SK-N-SH treated with all-trans-retinoic acid at 6 μM for 48 hours (cell line): ENCODE measurements at regions not wholly inside any gene's neighbourhood (a gene's known extent, or its start where the extent isn't known, plus 50 kb on each side); places are given as distances from the start of the nearest gene placed in this dataset.

Experiments used
- ATAC-seq: fragments of 200-7000 bp; cut with Tn5 transposase; 3 replicates; pipeline ENCODE4 v1.9.1; 2020; ENCODE audit warnings: mild to moderate bottlenecking, moderate library complexity
- ARNTL ChIP-seq: fragments of 450-650 bp; formaldehyde crosslinking; IDR thresholded peaks from 2 replicates; pipeline ENCODE4 v1.5.0; 2020; ENCODE audit warnings: low read depth, mild to moderate bottlenecking, moderate library complexity, borderline replicate concordance
- BACH2 ChIP-seq: fragments of 250-450 bp; sonication (Bioruptor Pico); IDR thresholded peaks from 2 replicates; pipeline ENCODE4 v1.9.0; 2021; ENCODE audit warnings: mild to moderate bottlenecking, borderline replicate concordance
- CSDC2 ChIP-seq: fragments of 250-450 bp; sonication (Bioruptor Pico); IDR thresholded peaks from 2 replicates; pipeline ENCODE4 v1.5.0; 2020; ENCODE audit warnings: mild to moderate bottlenecking, moderate library complexity
- ESRRG ChIP-seq: fragments of 250-450 bp; sonication (Bioruptor Pico); IDR thresholded peaks from 2 replicates; pipeline ENCODE4 v1.6.1; 2021; ENCODE audit warnings: mild to moderate bottlenecking
- GLIS3 ChIP-seq: fragments of 250-450 bp; sonication (Bioruptor Pico); IDR thresholded peaks from 2 replicates; pipeline ENCODE4 v1.5.0; 2020; ENCODE audit warnings: mild to moderate bottlenecking, moderate library complexity
- OSR1 ChIP-seq: fragments of 250-450 bp; sonication (Bioruptor Pico); IDR thresholded peaks from 2 replicates; pipeline ENCODE4 v1.8.0; 2022; ENCODE audit warnings: moderate library complexity, mild to moderate bottlenecking, inconsistent platforms
- PPARA ChIP-seq: fragments of 250-450 bp; sonication (Bioruptor Pico); IDR thresholded peaks from 2 replicates; pipeline ENCODE4 v1.5.0; 2020; ENCODE audit warnings: mild to moderate bottlenecking, borderline replicate concordance
- RARB ChIP-seq: fragments of 250-450 bp; sonication (Bioruptor Pico); IDR thresholded peaks from 2 replicates; pipeline ENCODE4 v1.8.0; 2021; ENCODE audit warnings: mild to moderate bottlenecking, moderate library complexity
- SNAI2 ChIP-seq: fragments of 250-450 bp; sonication (Bioruptor Pico); IDR thresholded peaks from 2 replicates; pipeline ENCODE4 v1.5.0; 2020; ENCODE audit warnings: mild to moderate bottlenecking, moderate library complexity
- TCF4 ChIP-seq: fragments of 250-450 bp; sonication (Bioruptor Pico); IDR thresholded peaks from 2 replicates; pipeline ENCODE4 v1.8.0; 2021; ENCODE audit warnings: mild to moderate bottlenecking, moderate library complexity, borderline replicate concordance
- TOX ChIP-seq: fragments of 250-450 bp; sonication (Bioruptor Pico); IDR thresholded peaks from 2 replicates; pipeline ENCODE4 v1.8.0; 2021; ENCODE audit warnings: mild to moderate bottlenecking, moderate library complexity, borderline replicate concordance
- ZC3H10 ChIP-seq: fragments of 250-450 bp; sonication (Bioruptor Pico); IDR thresholded peaks from 2 replicates; pipeline ENCODE4 v1.5.1; 2021; ENCODE audit warnings: mild to moderate bottlenecking, moderate library complexity
- ZFP3 ChIP-seq: fragments of 250-450 bp; sonication (Bioruptor Pico); IDR thresholded peaks from 2 replicates; pipeline ENCODE4 v1.5.0; 2020; ENCODE audit warnings: mild to moderate bottlenecking, moderate library complexity
- ZFP30 ChIP-seq: fragments of 450-650 bp; formaldehyde crosslinking; IDR thresholded peaks from 2 replicates; pipeline ENCODE4 v1.5.0; 2022; ENCODE audit warnings: mild to moderate bottlenecking, moderate library complexity
- ZNF565 ChIP-seq: fragments of 450-650 bp; formaldehyde crosslinking; conservative IDR thresholded peaks from 2 replicates; pipeline ENCODE4 v1.5.0; 2020; ENCODE audit warnings: low read depth, mild to moderate bottlenecking, moderate library complexity
- ZNF70 ChIP-seq: fragments of 450-650 bp; formaldehyde crosslinking; IDR thresholded peaks from 2 replicates; pipeline ENCODE4 v1.5.0; 2020; ENCODE audit warnings: mild to moderate bottlenecking, moderate library complexity
- ZNF8 ChIP-seq: fragments of 450-650 bp; formaldehyde crosslinking; IDR thresholded peaks from 2 replicates; pipeline ENCODE4 v1.5.0; 2020; ENCODE audit warnings: mild to moderate bottlenecking, moderate library complexity
- TF ChIP-seq, protein P1 (sequence below): fragments of 250-450 bp; sonication (Bioruptor Pico); IDR thresholded peaks from 2 replicates; pipeline ENCODE4 v1.5.1; 2021; ENCODE audit warnings: mild to moderate bottlenecking, moderate library complexity
- TF ChIP-seq, protein P2 (sequence below): fragments of 250-450 bp; sonication (Bioruptor Pico); IDR thresholded peaks from 2 replicates; pipeline ENCODE4 v1.5.0; 2020; ENCODE audit warnings: mild to moderate bottlenecking, moderate library complexity
- TF ChIP-seq, protein P3 (sequence below): fragments of 250-450 bp; sonication (Bioruptor Pico); IDR thresholded peaks from 2 replicates; pipeline ENCODE4 v1.5.1; 2020; ENCODE audit warnings: low read depth, mild to moderate bottlenecking, moderate library complexity
- TF ChIP-seq, protein P4 (sequence below): fragments of 250-450 bp; sonication (Bioruptor Pico); IDR thresholded peaks from 2 replicates; pipeline ENCODE4 v1.8.0; 2020; ENCODE audit warnings: mild to moderate bottlenecking, moderate library complexity, borderline replicate concordance
- TF ChIP-seq, protein P5 (sequence below): fragments of 250-450 bp; sonication (Bioruptor Pico); IDR thresholded peaks from 2 replicates; pipeline ENCODE4 v1.8.0; 2021; ENCODE audit warnings: low read depth, mild to moderate bottlenecking, moderate library complexity, borderline replicate concordance

DNA sequence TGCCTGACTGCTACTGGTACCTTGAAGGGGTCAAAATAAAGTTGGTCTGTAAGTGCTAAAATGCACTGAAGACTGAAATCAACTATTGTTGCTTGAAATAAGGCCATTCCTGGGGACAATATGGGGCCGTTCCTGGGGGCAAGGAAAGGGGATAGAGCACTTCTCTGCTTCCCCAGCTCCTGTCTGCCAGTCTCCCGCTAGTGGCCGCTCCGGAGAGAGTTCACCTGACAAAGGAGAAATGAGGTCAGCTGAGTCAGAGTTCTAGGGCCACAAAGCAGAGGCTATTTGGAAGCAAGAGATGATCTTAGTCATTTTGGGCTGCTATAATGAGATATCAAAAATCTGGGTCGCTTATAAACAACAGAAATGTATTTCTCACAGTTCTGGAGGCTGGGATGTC is 345.9 kb downstream of the TSN start:
- TF ChIP-seq, protein P1, sequence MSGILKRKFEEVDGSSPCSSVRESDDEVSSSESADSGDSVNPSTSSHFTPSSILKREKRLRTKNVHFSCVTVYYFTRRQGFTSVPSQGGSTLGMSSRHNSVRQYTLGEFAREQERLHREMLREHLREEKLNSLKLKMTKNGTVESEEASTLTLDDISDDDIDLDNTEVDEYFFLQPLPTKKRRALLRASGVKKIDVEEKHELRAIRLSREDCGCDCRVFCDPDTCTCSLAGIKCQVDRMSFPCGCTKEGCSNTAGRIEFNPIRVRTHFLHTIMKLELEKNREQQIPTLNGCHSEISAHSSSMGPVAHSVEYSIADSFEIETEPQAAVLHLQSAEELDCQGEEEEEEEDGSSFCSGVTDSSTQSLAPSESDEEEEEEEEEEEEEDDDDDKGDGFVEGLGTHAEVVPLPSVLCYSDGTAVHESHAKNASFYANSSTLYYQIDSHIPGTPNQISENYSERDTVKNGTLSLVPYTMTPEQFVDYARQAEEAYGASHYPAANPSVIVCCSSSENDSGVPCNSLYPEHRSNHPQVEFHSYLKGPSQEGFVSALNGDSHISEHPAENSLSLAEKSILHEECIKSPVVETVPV (CRISPR knock-in tag): no peak
- TF ChIP-seq OSR1 (no peak), RARB (CRISPR knock-in tag) (no peak), PPARA (CRISPR knock-in tag) (no peak), ZC3H10 (CRISPR knock-in tag) (no peak), TOX (CRISPR knock-in tag) (no peak), ZNF70 (CRISPR knock-in tag) (no peak), ZFP30 (no peak), ESRRG (CRISPR knock-in tag) (no peak), SNAI2 (CRISPR knock-in tag) (no peak), ARNTL (no peak), ZFP3 (CRISPR knock-in tag) (no peak)
- TF ChIP-seq, protein P2, sequence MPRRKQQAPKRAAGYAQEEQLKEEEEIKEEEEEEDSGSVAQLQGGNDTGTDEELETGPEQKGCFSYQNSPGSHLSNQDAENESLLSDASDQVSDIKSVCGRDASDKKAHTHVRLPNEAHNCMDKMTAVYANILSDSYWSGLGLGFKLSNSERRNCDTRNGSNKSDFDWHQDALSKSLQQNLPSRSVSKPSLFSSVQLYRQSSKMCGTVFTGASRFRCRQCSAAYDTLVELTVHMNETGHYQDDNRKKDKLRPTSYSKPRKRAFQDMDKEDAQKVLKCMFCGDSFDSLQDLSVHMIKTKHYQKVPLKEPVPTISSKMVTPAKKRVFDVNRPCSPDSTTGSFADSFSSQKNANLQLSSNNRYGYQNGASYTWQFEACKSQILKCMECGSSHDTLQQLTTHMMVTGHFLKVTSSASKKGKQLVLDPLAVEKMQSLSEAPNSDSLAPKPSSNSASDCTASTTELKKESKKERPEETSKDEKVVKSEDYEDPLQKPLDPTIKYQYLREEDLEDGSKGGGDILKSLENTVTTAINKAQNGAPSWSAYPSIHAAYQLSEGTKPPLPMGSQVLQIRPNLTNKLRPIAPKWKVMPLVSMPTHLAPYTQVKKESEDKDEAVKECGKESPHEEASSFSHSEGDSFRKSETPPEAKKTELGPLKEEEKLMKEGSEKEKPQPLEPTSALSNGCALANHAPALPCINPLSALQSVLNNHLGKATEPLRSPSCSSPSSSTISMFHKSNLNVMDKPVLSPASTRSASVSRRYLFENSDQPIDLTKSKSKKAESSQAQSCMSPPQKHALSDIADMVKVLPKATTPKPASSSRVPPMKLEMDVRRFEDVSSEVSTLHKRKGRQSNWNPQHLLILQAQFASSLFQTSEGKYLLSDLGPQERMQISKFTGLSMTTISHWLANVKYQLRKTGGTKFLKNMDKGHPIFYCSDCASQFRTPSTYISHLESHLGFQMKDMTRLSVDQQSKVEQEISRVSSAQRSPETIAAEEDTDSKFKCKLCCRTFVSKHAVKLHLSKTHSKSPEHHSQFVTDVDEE (CRISPR knock-in tag): no peak
- TF ChIP-seq, protein P3, sequence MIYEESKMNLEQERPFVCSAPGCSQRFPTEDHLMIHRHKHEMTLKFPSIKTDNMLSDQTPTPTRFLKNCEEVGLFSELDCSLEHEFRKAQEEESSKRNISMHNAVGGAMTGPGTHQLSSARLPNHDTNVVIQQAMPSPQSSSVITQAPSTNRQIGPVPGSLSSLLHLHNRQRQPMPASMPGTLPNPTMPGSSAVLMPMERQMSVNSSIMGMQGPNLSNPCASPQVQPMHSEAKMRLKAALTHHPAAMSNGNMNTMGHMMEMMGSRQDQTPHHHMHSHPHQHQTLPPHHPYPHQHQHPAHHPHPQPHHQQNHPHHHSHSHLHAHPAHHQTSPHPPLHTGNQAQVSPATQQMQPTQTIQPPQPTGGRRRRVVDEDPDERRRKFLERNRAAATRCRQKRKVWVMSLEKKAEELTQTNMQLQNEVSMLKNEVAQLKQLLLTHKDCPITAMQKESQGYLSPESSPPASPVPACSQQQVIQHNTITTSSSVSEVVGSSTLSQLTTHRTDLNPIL (CRISPR knock-in tag): no peak
- ATAC-seq: no peak

DNA sequence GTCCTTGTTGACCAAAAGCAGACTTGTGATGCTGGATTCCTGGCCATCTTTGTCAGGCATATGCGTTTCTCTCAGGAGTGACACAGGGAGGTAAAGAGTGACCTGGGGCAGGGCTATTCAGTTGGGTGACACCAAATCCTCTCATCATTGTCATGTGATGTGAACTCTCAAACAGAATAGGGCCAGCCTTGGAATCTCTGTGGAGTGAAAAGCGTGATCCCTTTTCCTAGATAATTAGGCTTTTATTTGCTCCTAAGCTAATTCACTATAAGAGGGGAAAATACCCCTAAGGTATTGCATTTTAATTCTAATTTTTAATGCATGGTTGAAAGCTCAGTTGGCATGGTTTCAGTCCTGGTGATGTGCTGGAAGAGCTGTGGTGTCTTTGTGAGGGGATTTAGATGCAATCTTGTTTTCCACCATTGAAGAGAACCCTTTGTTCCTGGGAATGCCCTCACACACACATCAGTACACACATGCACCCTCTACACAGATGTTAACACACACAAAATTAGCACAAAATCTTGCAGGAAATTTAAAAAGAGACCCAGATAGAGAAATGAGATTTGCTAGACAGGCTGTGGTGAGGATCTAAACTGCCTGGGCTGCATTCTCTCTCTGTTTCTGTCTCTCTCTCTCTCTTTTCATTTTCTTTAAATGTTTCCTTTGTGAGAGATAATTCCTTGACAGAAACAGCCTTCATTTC is 349.9 kb downstream of the TSN start:
- TF ChIP-seq ZNF70 (CRISPR knock-in tag) (no peak), PPARA (CRISPR knock-in tag) (no peak), SNAI2 (CRISPR knock-in tag) (no peak), BACH2 (CRISPR knock-in tag) (no peak), GLIS3 (no peak), ZNF8 (no peak), CSDC2 (CRISPR knock-in tag) (no peak), ARNTL (no peak), ESRRG (CRISPR knock-in tag) (no peak), TOX (CRISPR knock-in tag) (no peak), ZFP3 (CRISPR knock-in tag) (no peak), ZNF565 (CRISPR knock-in tag) (no peak), ZC3H10 (CRISPR knock-in tag) (no peak), TCF4 (CRISPR knock-in tag) (no peak), ZFP30 (no peak)
- TF ChIP-seq, protein P3 (CRISPR knock-in tag): no peak
- TF ChIP-seq, protein P2 (CRISPR knock-in tag): no peak
- TF ChIP-seq, protein P4, sequence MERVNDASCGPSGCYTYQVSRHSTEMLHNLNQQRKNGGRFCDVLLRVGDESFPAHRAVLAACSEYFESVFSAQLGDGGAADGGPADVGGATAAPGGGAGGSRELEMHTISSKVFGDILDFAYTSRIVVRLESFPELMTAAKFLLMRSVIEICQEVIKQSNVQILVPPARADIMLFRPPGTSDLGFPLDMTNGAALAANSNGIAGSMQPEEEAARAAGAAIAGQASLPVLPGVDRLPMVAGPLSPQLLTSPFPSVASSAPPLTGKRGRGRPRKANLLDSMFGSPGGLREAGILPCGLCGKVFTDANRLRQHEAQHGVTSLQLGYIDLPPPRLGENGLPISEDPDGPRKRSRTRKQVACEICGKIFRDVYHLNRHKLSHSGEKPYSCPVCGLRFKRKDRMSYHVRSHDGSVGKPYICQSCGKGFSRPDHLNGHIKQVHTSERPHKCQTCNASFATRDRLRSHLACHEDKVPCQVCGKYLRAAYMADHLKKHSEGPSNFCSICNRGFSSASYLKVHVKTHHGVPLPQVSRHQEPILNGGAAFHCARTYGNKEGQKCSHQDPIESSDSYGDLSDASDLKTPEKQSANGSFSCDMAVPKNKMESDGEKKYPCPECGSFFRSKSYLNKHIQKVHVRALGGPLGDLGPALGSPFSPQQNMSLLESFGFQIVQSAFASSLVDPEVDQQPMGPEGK (CRISPR knock-in tag): no peak
- TF ChIP-seq, protein P5, sequence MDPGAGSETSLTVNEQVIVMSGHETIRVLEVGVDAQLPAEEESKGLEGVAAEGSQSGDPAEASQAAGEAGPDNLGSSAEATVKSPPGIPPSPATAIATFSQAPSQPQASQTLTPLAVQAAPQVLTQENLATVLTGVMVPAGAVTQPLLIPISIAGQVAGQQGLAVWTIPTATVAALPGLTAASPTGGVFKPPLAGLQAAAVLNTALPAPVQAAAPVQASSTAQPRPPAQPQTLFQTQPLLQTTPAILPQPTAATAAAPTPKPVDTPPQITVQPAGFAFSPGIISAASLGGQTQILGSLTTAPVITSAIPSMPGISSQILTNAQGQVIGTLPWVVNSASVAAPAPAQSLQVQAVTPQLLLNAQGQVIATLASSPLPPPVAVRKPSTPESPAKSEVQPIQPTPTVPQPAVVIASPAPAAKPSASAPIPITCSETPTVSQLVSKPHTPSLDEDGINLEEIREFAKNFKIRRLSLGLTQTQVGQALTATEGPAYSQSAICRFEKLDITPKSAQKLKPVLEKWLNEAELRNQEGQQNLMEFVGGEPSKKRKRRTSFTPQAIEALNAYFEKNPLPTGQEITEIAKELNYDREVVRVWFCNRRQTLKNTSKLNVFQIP (CRISPR knock-in tag): no peak
- TF ChIP-seq, protein P1 (CRISPR knock-in tag): no peak
- ATAC-seq: no peak
